Neuronal stem cell (in vitro differentiated cells): ENCODE measurements at regions not wholly inside any gene's neighbourhood (a gene's known extent, or its start where the extent isn't known, plus 50 kb on each side); places are given as distances from the start of the nearest gene placed in this dataset.

Experiments
- DNase-seq: peaks from one replicate; pipeline ENCODE4 v3.0.0-alpha.2; 2013; ENCODE audit warnings: low spot score
- H2AFZ ChIP-seq: one replicate; pipeline ENCODE4 v1.6.1; 2013; ENCODE audit warnings: mild to moderate bottlenecking, low read length, inconsistent platforms
- H2AK5ac ChIP-seq: 2 replicates; pipeline ENCODE4 v1.6.1; 2013; ENCODE audit warnings: low read depth, mild to moderate bottlenecking, inconsistent platforms, low read length, moderate library complexity, mixed read lengths
- H2BK120ac ChIP-seq: 2 replicates; pipeline ENCODE4 v1.6.1; 2013; ENCODE audit warnings: low read depth, mild to moderate bottlenecking, inconsistent platforms, low read length, moderate library complexity, mixed read lengths
- H2BK12ac ChIP-seq: one replicate; pipeline ENCODE4 v1.6.1; 2013; ENCODE audit warnings: low read length, inconsistent platforms
- H2BK15ac ChIP-seq: 2 replicates; pipeline ENCODE4 v1.6.1; 2013; ENCODE audit warnings: mild to moderate bottlenecking, low read length, inconsistent platforms, mixed read lengths
- H2BK5ac ChIP-seq: one replicate; pipeline ENCODE4 v1.6.1; 2013; ENCODE audit warnings: inconsistent platforms, mild to moderate bottlenecking, low read length, moderate library complexity
- H3K14ac ChIP-seq: one replicate; pipeline ENCODE4 v1.6.1; 2013; ENCODE audit warnings: low read length, inconsistent platforms
- H3K18ac ChIP-seq: 2 replicates; pipeline ENCODE4 v1.6.1; 2013; ENCODE audit warnings: low read length, inconsistent platforms
- H3K23ac ChIP-seq: 2 replicates; pipeline ENCODE4 v1.6.1; 2013; ENCODE audit warnings: low read depth, mild to moderate bottlenecking, mixed read lengths, low read length, inconsistent platforms; ENCODE audit not compliant: poor library complexity
- H3K27ac ChIP-seq: replicated peaks from 3 replicates; pipeline ENCODE4 v1.5.1; 2013; ENCODE audit warnings: low read length, inconsistent platforms
- H3K27me3 ChIP-seq, 3 experiments: 2 replicates each; pipeline ENCODE4 v1.6.1; 2013; ENCODE audit warnings: low read length in 3 of 3, mild to moderate bottlenecking in 2 of 3, inconsistent platforms in 1 of 3, low read depth in 1 of 3, mixed read lengths in 1 of 3, moderate library complexity in 1 of 3; ENCODE audit not compliant: control insufficient read depth in 3 of 3, insufficient read depth in 3 of 3
- H3K36me3 ChIP-seq, 2 donors: replicated peaks in 1 of 2; 2 replicates each; pipeline ENCODE4 v1.6.1; 2013; ENCODE audit warnings: low read length in 2 of 2; ENCODE audit not compliant: control insufficient read depth in 2 of 2, insufficient read depth in 2 of 2
- H3K4ac ChIP-seq: 2 replicates; pipeline ENCODE4 v1.6.1; 2013; ENCODE audit warnings: inconsistent platforms, mild to moderate bottlenecking, low read length, moderate library complexity
- H3K4me1 ChIP-seq, 2 donors: 1 replicate in 1 of 2; 2 replicates in 1 of 2; pipeline ENCODE4 v1.6.1; 2013; ENCODE audit warnings: low read length in 2 of 2, low read depth in 1 of 2; ENCODE audit not compliant: control insufficient read depth in 2 of 2, insufficient read depth in 1 of 2
- H3K4me2 ChIP-seq: one replicate; pipeline ENCODE4 v1.6.1; 2013; ENCODE audit warnings: mild to moderate bottlenecking, low read length, inconsistent platforms; ENCODE audit not compliant: insufficient read depth, poor library complexity, severe bottlenecking
- H3K4me3 ChIP-seq, 2 donors: 2 replicates each; pipeline ENCODE4 v1.5.1; 2013; ENCODE audit warnings: low read length in 2 of 2, mild to moderate bottlenecking in 2 of 2, inconsistent platforms in 1 of 2, moderate library complexity in 1 of 2
- H3K79me1 ChIP-seq: one replicate; pipeline ENCODE4 v1.6.1; 2013; ENCODE audit warnings: low read depth, mild to moderate bottlenecking, inconsistent platforms, low read length, moderate library complexity
- H3K9ac ChIP-seq: one replicate; pipeline ENCODE4 v1.6.1; 2013; ENCODE audit warnings: mild to moderate bottlenecking, low read depth, low read length, inconsistent platforms; ENCODE audit not compliant: poor library complexity
- H3K9me3 ChIP-seq, 2 donors: replicated peaks in 1 of 2; 2 replicates each; pipeline versions ENCODE3 to v1.6.1; 2013; ENCODE audit warnings: low read length in 2 of 2, mild to moderate bottlenecking in 2 of 2, inconsistent platforms in 1 of 2, low read depth in 1 of 2, mixed read lengths in 1 of 2, moderate library complexity in 1 of 2; ENCODE audit not compliant: control insufficient read depth in 2 of 2, insufficient read depth in 1 of 2
- H4K8ac ChIP-seq: one replicate; pipeline ENCODE4 v1.6.1; 2013; ENCODE audit warnings: low read depth, mild to moderate bottlenecking, inconsistent platforms, low read length, moderate library complexity
- H4K91ac ChIP-seq: one replicate; pipeline ENCODE4 v1.6.1; 2013; ENCODE audit warnings: low read length, low read depth, mild to moderate bottlenecking, inconsistent platforms; ENCODE audit not compliant: poor library complexity
- WGBS, 2 donors: extraction: QIAGEN DNeasy Blood & Tissue Kit; methylation state at CpG; one replicate each; pipeline ENCODE4 v1.1.7; 2013; ENCODE audit warnings: missing lambda C conversion rate in 2 of 2, mixed read lengths in 1 of 2; ENCODE audit not compliant: insufficient read length in 2 of 2, insufficient replicate concordance in 1 of 2; ENCODE audit errors: extremely low coverage in 2 of 2; 5-methylcytosine and 5-hydroxymethylcytosine counted together

DNA sequence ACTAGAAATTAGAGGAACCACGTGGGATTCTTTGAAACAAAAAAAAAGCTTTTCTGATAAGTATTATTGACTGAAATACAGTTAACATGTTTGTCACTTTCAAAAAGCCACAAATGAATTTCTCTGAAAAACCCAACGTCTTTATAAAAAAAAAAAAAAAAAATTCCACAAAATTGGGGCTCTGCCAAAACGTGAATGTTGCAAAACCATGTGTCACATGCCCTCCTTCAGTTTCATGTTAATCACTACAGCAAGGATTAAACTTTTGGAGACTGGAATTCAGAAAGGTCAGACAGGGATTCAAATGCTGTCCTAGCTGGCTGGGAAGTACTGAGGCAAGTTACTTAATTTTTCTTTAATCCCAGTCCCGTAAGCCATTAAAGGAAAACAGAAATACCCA, 278.0 kb upstream of the KLF14 start:
- Histone ChIP-seq H3K23ac (no peak overlapping the region), H3K9me3 (no peaks in the 10 kb centered on the region), H3K4me3 (no peak overlapping the region), H2BK120ac (no peak overlapping the region), H3K18ac (no peak overlapping the region), H3K9ac (no peak overlapping the region), H3K4me1 (peaks cover 2 to 4% of the 10 kb centered on the region in 2 donors), H3K4me2 (no peak overlapping the region), H3K27me3 (no peaks in the 10 kb centered on the region), H3K4ac (no peak overlapping the region), H2AFZ (no peak overlapping the region), H2BK5ac (no peak overlapping the region), H3K36me3 (no peaks in the 10 kb centered on the region), H2BK15ac (no peak overlapping the region), H2AK5ac (no peak overlapping the region), H4K8ac (no peak overlapping the region), H2BK12ac (no peak overlapping the region), H3K79me1 (no peaks in the 10 kb centered on the region), H3K14ac (no peak overlapping the region), H4K91ac (no peak overlapping the region), H3K27ac (no peak overlapping the region)
- WGBS, 2 donors = no CpG with 5 or more reads among the region's 4 CpGs
- DNase-seq = no peak

GRCh38 chr7:131012477-131013031, 278.5 kb upstream of the KLF14 start:
- no peak for DNase-seq

DNA sequence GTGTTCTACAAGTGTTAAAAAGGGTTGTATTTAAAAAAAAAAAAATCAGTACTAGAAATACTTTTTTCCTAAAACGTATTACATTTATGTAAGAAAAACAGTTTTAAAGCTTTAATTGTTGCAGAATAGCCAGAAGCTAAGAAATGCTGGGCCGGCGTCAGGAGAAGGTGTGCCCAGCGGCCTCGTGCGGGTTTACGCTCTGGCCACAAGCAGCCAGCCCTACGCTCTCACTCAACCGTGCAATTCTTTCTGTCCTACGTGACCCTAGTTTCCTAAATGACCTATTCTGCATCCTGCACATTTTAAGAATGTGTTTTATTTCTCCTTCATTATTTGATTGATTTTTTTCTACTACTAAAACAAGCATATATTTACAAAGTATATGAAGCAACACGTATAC, 279.7 kb upstream of the KLF14 start:
- no peaks in the 10 kb centered on the region for H3K27me3 ChIP-seq
- H3K4me2 ChIP-seq = no peak overlapping the region
- no peak overlapping the region for H3K27ac ChIP-seq
- no peak overlapping the region for H2AFZ ChIP-seq
- DNase-seq = no peak
- H3K4ac ChIP-seq = no peak overlapping the region
- no peak overlapping the region for H3K4me3 ChIP-seq
- no peak overlapping the region for H2BK120ac ChIP-seq
- H3K9me3 ChIP-seq = no peaks in the 10 kb centered on the region
- H3K36me3 ChIP-seq = no peaks in the 10 kb centered on the region
- no peak overlapping the region for H3K23ac ChIP-seq
- H2BK5ac ChIP-seq = no peak overlapping the region
- peaks cover 0 to 2% of the 10 kb centered on the region in 2 donors for H3K4me1 ChIP-seq
- H3K18ac ChIP-seq = no peak overlapping the region
- no peak overlapping the region for H4K8ac ChIP-seq
- no peak overlapping the region for H3K9ac ChIP-seq
- no CpG with 5 or more reads among the region's 11 CpGs for WGBS, 2 donors
- no peak overlapping the region for H2BK15ac ChIP-seq
- H3K79me1 ChIP-seq = peaks cover 2% of the 10 kb centered on the region
- no peak overlapping the region for H2BK12ac ChIP-seq
- H3K14ac ChIP-seq = no peak overlapping the region
- no peak overlapping the region for H2AK5ac ChIP-seq
- H4K91ac ChIP-seq = no peak overlapping the region

More at GRCh38 chr7:131012477-131013031, 278.5 kb upstream of the KLF14 start:
- H3K4me2 ChIP-seq = no peak overlapping the region
- H2BK15ac ChIP-seq = no peak overlapping the region
- H4K91ac ChIP-seq = no peak overlapping the region
- no peak overlapping the region for H3K14ac ChIP-seq
- H3K27ac ChIP-seq = no peak overlapping the region
- no peak overlapping the region for H4K8ac ChIP-seq
- H3K4me3 ChIP-seq = no peak overlapping the region
- WGBS, 2 donors = no CpG with 5 or more reads among the region's 7 CpGs
- no peak overlapping the region for H3K4ac ChIP-seq
- H3K36me3 ChIP-seq = no peaks in the 10 kb centered on the region
- H3K23ac ChIP-seq = no peak overlapping the region
- no peaks in the 10 kb centered on the region for H3K79me1 ChIP-seq
- peak overlapping the region; percentile 55 for H3K18ac ChIP-seq
- no peak overlapping the region for H2AFZ ChIP-seq
- H3K27me3 ChIP-seq = no peaks in the 10 kb centered on the region
- no peak overlapping the region for H2BK5ac ChIP-seq
- no peak overlapping the region for H2BK120ac ChIP-seq
- H2BK12ac ChIP-seq = no peak overlapping the region
- peaks cover 2 to 4% of the 10 kb centered on the region in 2 donors for H3K4me1 ChIP-seq
- no peak overlapping the region for H2AK5ac ChIP-seq
- no peak overlapping the region for H3K9ac ChIP-seq
- no peaks in the 10 kb centered on the region for H3K9me3 ChIP-seq

DNA sequence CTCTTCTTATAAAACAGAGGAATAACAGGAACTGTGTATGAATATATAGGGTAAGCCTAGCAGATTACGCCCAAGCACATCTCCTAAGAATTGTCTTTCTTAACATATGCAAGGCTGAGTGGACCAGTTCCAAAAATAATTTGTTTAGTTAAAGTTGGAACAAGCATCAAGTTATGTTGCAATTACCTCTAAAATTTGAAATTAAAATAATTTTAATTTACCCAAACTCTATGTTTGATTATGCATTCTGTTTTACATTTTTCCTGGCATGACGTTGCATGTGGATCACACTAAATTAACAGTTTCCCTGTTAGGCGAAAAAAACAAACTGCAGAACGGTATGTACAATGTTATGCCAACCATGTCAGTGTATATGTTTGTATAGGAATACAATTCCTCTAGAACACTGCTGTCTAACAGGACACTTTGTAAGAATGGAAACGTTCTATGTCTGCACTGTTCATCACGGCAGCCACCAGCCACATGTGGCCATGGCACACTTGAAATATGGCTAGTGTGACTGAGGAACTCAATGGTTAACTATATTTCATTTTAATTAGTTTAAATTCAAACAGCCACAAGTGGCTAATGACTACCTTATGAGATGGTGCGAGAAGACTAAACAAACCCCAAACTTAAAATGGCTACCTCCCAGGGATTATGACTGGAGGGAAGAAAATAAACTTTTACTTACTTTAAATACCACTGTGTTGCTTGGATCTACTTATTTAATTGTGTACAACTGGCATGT, 281.1 kb upstream of the KLF14 start:
- no CpG with 5 or more reads among the region's 7 CpGs for WGBS, 2 donors
- H3K14ac ChIP-seq = no peak overlapping the region
- no peak for DNase-seq

More for the DNA sequence above, 281.1 kb upstream of the KLF14 start:
- no peak overlapping the region for H3K4ac ChIP-seq
- H3K18ac ChIP-seq = no peak overlapping the region
- H2BK5ac ChIP-seq = no peak overlapping the region
- H3K36me3 ChIP-seq = no peaks in the 10 kb centered on the region
- H3K23ac ChIP-seq = no peak overlapping the region
- no peak overlapping the region for H2BK15ac ChIP-seq
- no peak overlapping the region for H2AK5ac ChIP-seq
- H2BK120ac ChIP-seq = no peak overlapping the region
- no peak overlapping the region for H3K27ac ChIP-seq
- no peak overlapping the region for H3K9ac ChIP-seq
- H3K4me2 ChIP-seq = no peak overlapping the region
- H4K91ac ChIP-seq = no peak overlapping the region
- no peak overlapping the region for H2AFZ ChIP-seq
- H2BK12ac ChIP-seq = no peak overlapping the region
- no peak overlapping the region for H3K4me3 ChIP-seq
- peaks cover 2% of the 10 kb centered on the region for H3K79me1 ChIP-seq
- H4K8ac ChIP-seq = no peak overlapping the region
- no peaks in the 10 kb centered on the region for H3K27me3 ChIP-seq
- no peaks in the 10 kb centered on the region for H3K4me1 ChIP-seq
- H3K9me3 ChIP-seq = no peaks in the 10 kb centered on the region
